GM12878 (cell line): ENCODE measurements at regions not wholly inside any gene's neighbourhood (a gene's known extent, or its start where the extent isn't known, plus 50 kb on each side); places are given as distances from the start of the nearest gene placed in this dataset.

ENCODE experiments used
- ATAC-seq: fragments of 200-7000 bp; cut with Tn5 transposase; 3 replicates; pipeline ENCODE4 v1.9.1; 2020; ENCODE audit warnings: mild to moderate bottlenecking, moderate library complexity
- BruUV-seq: library from RNA; stranded (reverse); fragments of 400-500 nt; replicated peaks from 2 replicates; lab custom pipeline; 2021; lab: Mats Ljungman, UMichigan
- CTCF ChIA-PET: fragments of 300-600 bp; sonication (Branson Sonifier 250); formaldehyde crosslinking; extraction: SDS; loops from one replicate; lab custom pipeline; 2021; ENCODE audit warnings: inconsistent platforms; lab: Yijun Ruan, JAX
- POLR2A ChIA-PET: fragments of 350-600 bp; formaldehyde crosslinking; extraction: SDS; loops from one replicate; lab custom pipeline; 2021; ENCODE audit warnings: inconsistent platforms; lab: Charles Lee
- RAD21 ChIA-PET: fragments of 300-600 bp; sonication (Branson Sonifier 250); formaldehyde crosslinking; loops from one replicate; lab custom pipeline; 2023; ENCODE audit warnings: antibody characterized with exemption; ENCODE audit not compliant: unreplicated experiment; lab: Charles Lee
- SMC1A ChIA-PET: fragments of 300-600 bp; sonication (Branson Sonifier 250); formaldehyde crosslinking; loops from one replicate; lab custom pipeline; 2023; ENCODE audit not compliant: unreplicated experiment, uncharacterized antibody; lab: Charles Lee
- DNase-seq: peaks from one replicate; pipeline ENCODE4 v3.0.0-alpha.2; 2011; ENCODE audit warnings: low read depth, low spot score
- FAIRE-seq: peaks from 3 replicates; lab custom pipeline; 2011; peaks lifted over from hg19 to GRCh38; lab: Jason Lieb, UNC
- H2AFZ ChIP-seq: 2 replicates; pipeline ENCODE4 v1.6.0; 2011; ENCODE audit warnings: low read depth, low read length, control low read depth; ENCODE audit not compliant: control insufficient read depth
- H3K27ac ChIP-seq: 2 replicates; pipeline ENCODE4 v1.5.1; 2011; ENCODE audit warnings: control low read depth; ENCODE audit not compliant: control insufficient read depth, insufficient read depth
- H3K27me3 ChIP-seq, 2 experiments: replicated peaks in 1 of 2; 2 replicates each; pipeline versions ENCODE4 v1.6.0 to v1.6.1; 2011; ENCODE audit warnings: low read length in 1 of 2; ENCODE audit not compliant: control insufficient read depth in 2 of 2, insufficient read depth in 2 of 2
- H3K36me3 ChIP-seq, 2 experiments: 2 replicates each; pipeline ENCODE4 v1.5.1; 2011; ENCODE audit warnings: low read length in 1 of 2; ENCODE audit not compliant: control insufficient read depth in 2 of 2, insufficient read depth in 2 of 2
- H3K4me1 ChIP-seq: 2 replicates; pipeline ENCODE4 v1.6.1; 2011; ENCODE audit warnings: mild to moderate bottlenecking, low read length, moderate library complexity, mixed read lengths; ENCODE audit not compliant: control insufficient read depth, insufficient read depth
- H3K4me2 ChIP-seq: 2 replicates; pipeline ENCODE4 v1.6.0; 2011; ENCODE audit warnings: control low read depth; ENCODE audit not compliant: control insufficient read depth, insufficient read depth
- H3K4me3 ChIP-seq: fragments of 200-600 bp; sonication (generic); 2 replicates; pipeline ENCODE4 v1.5.1; 2016
- H3K79me2 ChIP-seq: 2 replicates; pipeline ENCODE4 v1.6.0; 2011; ENCODE audit warnings: low read length; ENCODE audit not compliant: control insufficient read depth, insufficient read depth
- H3K9ac ChIP-seq: 2 replicates; pipeline ENCODE4 v1.8.0; 2011; ENCODE audit warnings: low read length, control low read depth, mixed read lengths; ENCODE audit not compliant: control insufficient read depth, insufficient read depth
- H3K9me3 ChIP-seq: replicated peaks from 3 replicates; pipeline ENCODE4 v1.5.1; 2011; ENCODE audit warnings: mild to moderate bottlenecking, low read length; ENCODE audit not compliant: control insufficient read depth, insufficient read depth
- H4K20me1 ChIP-seq: 2 replicates; pipeline ENCODE4 v1.6.0; 2011; ENCODE audit not compliant: control insufficient read depth, insufficient read depth
- BACH1 ChIP-seq: fragments of 450-650 bp; IDR thresholded peaks from 2 replicates; pipeline ENCODE4 v1.6.1; 2017; ENCODE audit warnings: mild to moderate bottlenecking, borderline replicate concordance
- BMI1 ChIP-seq: fragments of 450-650 bp; IDR thresholded peaks from 2 replicates; pipeline ENCODE4 v1.6.1; 2016; ENCODE audit warnings: mild to moderate bottlenecking, moderate library complexity, borderline replicate concordance
- CREM ChIP-seq: IDR thresholded peaks from 2 replicates; pipeline ENCODE4 v1.6.1; 2014; ENCODE audit warnings: antibody characterized with exemption, low read depth
- EGR1 ChIP-seq, 2 experiments: IDR thresholded peaks; 1 replicate in 1 of 2; 2 replicates in 1 of 2; pipeline ENCODE4 v1.6.1; 2011 to 2012; ENCODE audit warnings: low read depth in 2 of 2, low read length in 2 of 2, borderline replicate concordance in 1 of 2, mild to moderate bottlenecking in 1 of 2, moderate library complexity in 1 of 2
- ELK1 ChIP-seq: IDR thresholded peaks from 2 replicates; pipeline ENCODE4 v1.6.1; 2012; ENCODE audit warnings: low read depth, low read length, improper control_type of control experiment
- ETV6 ChIP-seq, 2 experiments: fragments of 450-650 bp in 1 of 2; IDR thresholded peaks in 1 of 2; conservative IDR thresholded peaks in 1 of 2; 2 replicates each; pipeline ENCODE4 v1.6.1; 2014; ENCODE audit warnings: antibody characterized with exemption in 1 of 2, borderline replicate concordance in 1 of 2, low read depth in 1 of 2, mild to moderate bottlenecking in 1 of 2, moderate library complexity in 1 of 2
- EZH2 ChIP-seq: IDR thresholded peaks from 2 replicates; pipeline ENCODE4 v1.6.1; 2012; ENCODE audit warnings: low read depth, mild to moderate bottlenecking, control low read depth, inconsistent platforms, low read length, borderline replicate concordance; ENCODE audit not compliant: control insufficient read depth
- FOS ChIP-seq: IDR thresholded peaks from 3 replicates; pipeline ENCODE4 v1.6.1; 2011; ENCODE audit warnings: borderline replicate concordance; ENCODE audit not compliant: insufficient read length; ENCODE audit errors: extremely low read depth
- MXI1 ChIP-seq: fragments of 150-350 bp; IDR thresholded peaks from 2 replicates; pipeline ENCODE4 v1.6.1; 2011; ENCODE audit warnings: low read depth, mild to moderate bottlenecking, inconsistent platforms, low read length, improper control_type of control experiment
- POLR2AphosphoS2 ChIP-seq: IDR thresholded peaks from 2 replicates; pipeline ENCODE4 v1.6.1; 2011; ENCODE audit warnings: low read depth, mild to moderate bottlenecking, low read length, improper control_type of control experiment, moderate library complexity
- SMAD1 ChIP-seq: fragments of 450-650 bp; IDR thresholded peaks from 2 replicates; pipeline ENCODE4 v1.6.1; 2018; ENCODE audit warnings: mild to moderate bottlenecking, low read depth; ENCODE audit not compliant: partially characterized antibody
- USF1 ChIP-seq: IDR thresholded peaks from 2 replicates; pipeline ENCODE4 v1.6.1; 2011; ENCODE audit warnings: borderline replicate concordance, low read depth, mild to moderate bottlenecking, moderate library complexity, mixed read lengths, low read length; ENCODE audit not compliant: insufficient read depth; ENCODE audit errors: extremely low read length
- ZZZ3 ChIP-seq: IDR thresholded peaks from 2 replicates; pipeline ENCODE4 v1.6.1; 2011; ENCODE audit warnings: low read depth; ENCODE audit not compliant: control insufficient read depth, insufficient read length
- WGBS: methylation state at CpG from one replicate; pipeline ENCODE4 v1.1.6; 2016; ENCODE audit warnings: low lambda C conversion rate; ENCODE audit not compliant: insufficient replicate concordance, insufficient coverage; ENCODE audit errors: missing lambda C conversion rate; 5-methylcytosine and 5-hydroxymethylcytosine counted together
- in situ Hi-C: fragments of 300-500 bp; cut with MboI; formaldehyde crosslinking; loops from 9 replicates; pipeline ENCODE4 v1.14.3; 2018; ENCODE audit warnings: mixed read lengths
- intact Hi-C: fragments of 100-400 bp; cut with micrococcal nuclease; formaldehyde crosslinking; loops from one replicate; pipeline ENCODE4 v1.14.2; 2022; ENCODE audit not compliant: unreplicated experiment

- TF ChIP-seq ETV6 (conservative IDR thresholded peaks at IDR 0.05 in 1 of 2, IDR thresholded peaks at IDR 0.05 in 1 of 2; ENCODE audit: borderline replicate concordance in 1 of 2, low read depth in 1 of 2) (no peak), ZZZ3 (no peak), POLR2AphosphoS2 (no peak), BMI1 (no peak), EGR1 (IDR thresholded peaks at IDR 0.05; ENCODE audit: borderline replicate concordance in 1 of 2, low read depth in 2 of 2, low read length in 2 of 2) (no peak)
Measured at GRCh38 chr2:66329081-66329605, 105.8 kb upstream of the MEIS1 start.

GRCh38 chr2:66327066-66327740 is 107.7 kb upstream of the MEIS1 start:
- WGBS, result 30% methylated on average over 5 of the region's 5 CpGs
- POLR2A ChIA-PET, result no interaction called here
- Histone ChIP-seq H3K9me3 (no peaks in the 10 kb centered on the region), H3K79me2 (no peaks in the 10 kb centered on the region), H3K36me3 (no peaks in the 10 kb centered on the region), H3K4me2 (no peak overlapping the region), H2AFZ (no peak overlapping the region), H3K27me3 (no peaks in the 10 kb centered on the region), H3K4me1 (no peaks in the 10 kb centered on the region), H3K4me3 (no peak overlapping the region), H3K9ac (no peak overlapping the region), H4K20me1 (no peaks in the 10 kb centered on the region), H3K27ac (no peak overlapping the region)
- DNase-seq (no peak), ATAC-seq (no peak), FAIRE-seq (no peak)
- CTCF ChIA-PET, result no interaction called here
- SMC1A ChIA-PET, result interaction anchor here (1.1 kb wide), 1 partner anchor 56 kb away, joined by 3 read pairs; no protein-coding TSS in a partner anchor
- no TSS peak for BruUV-seq
- RAD21 ChIA-PET, result no interaction called here
- intact Hi-C loops, result no loop called here
- in situ Hi-C loops, result no loop called here
- no peak for TF ChIP-seq CREM
- TF ChIP-seq EGR1 (IDR thresholded peaks at IDR 0.05; ENCODE audit: borderline replicate concordance in 1 of 2, low read depth in 2 of 2, low read length in 2 of 2), result no peak
- no peak for TF ChIP-seq BACH1
- TF ChIP-seq EZH2, result no peak
- TF ChIP-seq ELK1, result no peak
- TF ChIP-seq USF1, result no peak
- TF ChIP-seq FOS, result no peak
- TF ChIP-seq SMAD1, result no peak
- no peak for TF ChIP-seq MXI1

More at GRCh38 chr2:66329081-66329605, 105.8 kb upstream of the MEIS1 start:
- no peak overlapping the region for H3K9ac ChIP-seq
- no peak overlapping the region for H2AFZ ChIP-seq
- H3K79me2 ChIP-seq, result no peaks in the 10 kb centered on the region
- H3K4me2 ChIP-seq, result no peak overlapping the region
- no TSS peak for BruUV-seq
- FAIRE-seq (no peak), ATAC-seq (no peak), DNase-seq (no peak)
- ChIA-PET POLR2A (no interaction called here), CTCF (no interaction called here), SMC1A (no interaction called here), RAD21 (no interaction called here)
- in situ Hi-C loops (no loop called here), intact Hi-C loops (no loop called here)
- no peak overlapping the region for H3K27ac ChIP-seq
- 7% methylated on average over 5 of the region's 5 CpGs for WGBS
- no peaks in the 10 kb centered on the region for H4K20me1 ChIP-seq
- H3K36me3 ChIP-seq, result no peaks in the 10 kb centered on the region
- H3K9me3 ChIP-seq, result no peaks in the 10 kb centered on the region
- H3K4me3 ChIP-seq, result no peak overlapping the region
- H3K27me3 ChIP-seq, result no peaks in the 10 kb centered on the region
- H3K4me1 ChIP-seq, result no peaks in the 10 kb centered on the region
